MM.1S (cell line): ENCODE measurements at regions not wholly inside any gene's neighbourhood (a gene's known extent, or its start where the extent isn't known, plus 50 kb on each side); places are given as distances from the start of the nearest gene placed in this dataset.

ENCODE experiments used
- CTCF ChIP-seq: fragments of 300-600 bp; sonication (generic); IDR thresholded peaks from 2 replicates; pipeline ENCODE4 v1.5.1; 2016; ENCODE audit warnings: antibody characterized with exemption, low read length, mixed read lengths
- EZH2 ChIP-seq: fragments of 300-600 bp; sonication (generic); optimal IDR thresholded peaks from 2 replicates; pipeline ENCODE3; 2017; ENCODE audit warnings: low read depth, mild to moderate bottlenecking, antibody characterized with exemption, low read length, mixed read lengths
- EZH2phosphoT487 ChIP-seq: fragments of 300-600 bp; sonication (generic); IDR thresholded peaks from 2 replicates; pipeline ENCODE4 v1.6.1; 2018; ENCODE audit warnings: antibody characterized with exemption, low read length

GRCh38 chr1:235009561-235010306, 118.9 kb downstream of the TOMM20 start:
- TF ChIP-seq CTCF, result no peak
- TF ChIP-seq EZH2, result no peak
- no peak for TF ChIP-seq EZH2phosphoT487
